Smooth muscle cell of the brain vasculature (primary cell): ENCODE measurements at regions not wholly inside any gene's neighbourhood (a gene's known extent, or its start where the extent isn't known, plus 50 kb on each side); places are given as distances from the start of the nearest gene placed in this dataset.

Experiments used
- DNase-seq: peaks from one replicate; pipeline ENCODE4 v3.0.0-alpha.2; 2012; ENCODE audit warnings: low read depth, low spot score

DNA sequence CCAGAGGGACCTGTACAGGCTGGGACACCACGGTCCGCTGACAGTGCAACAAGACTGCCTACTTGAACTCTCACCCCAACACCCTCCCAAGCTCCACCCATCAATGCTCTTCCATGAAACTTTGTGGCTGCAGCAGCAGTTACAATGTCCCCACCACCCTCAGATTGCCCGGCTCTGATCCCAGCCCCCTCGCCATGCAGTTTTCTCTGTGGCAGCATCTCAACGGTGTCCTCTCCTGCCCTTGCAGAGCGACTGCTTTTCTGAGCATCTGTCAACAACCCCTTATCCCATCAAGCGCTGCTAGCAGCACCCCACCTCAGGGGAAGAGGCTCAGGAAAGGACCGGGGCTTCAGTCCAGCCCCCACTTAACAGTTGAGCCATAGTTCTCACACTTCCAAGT is 137.1 kb upstream of the NDUFV2 start:
- DNase-seq, result no peak

GRCh38 chr18:8966821-8967220 is 135.7 kb upstream of the NDUFV2 start:
- no peak for DNase-seq

DNA sequence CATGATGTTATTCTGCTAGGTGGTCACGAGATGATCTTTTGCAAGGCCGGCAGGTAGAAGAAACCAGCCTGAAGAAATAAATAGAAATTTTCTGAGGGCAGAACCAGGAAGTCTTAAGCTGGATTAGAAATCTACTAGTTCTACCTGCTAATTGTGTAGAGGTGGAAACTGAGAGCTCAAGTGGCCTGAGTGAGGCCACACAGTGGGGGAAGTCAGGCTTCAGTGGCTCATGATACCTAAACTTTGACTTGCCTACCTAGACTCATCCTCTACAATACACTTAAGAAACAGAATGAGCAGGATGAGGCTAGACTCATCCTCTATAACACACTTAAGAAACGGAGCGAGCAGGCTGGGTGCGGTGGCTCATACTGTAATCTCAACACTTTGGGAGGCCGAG is 134.9 kb upstream of the NDUFV2 start:
- no peak for DNase-seq

DNA sequence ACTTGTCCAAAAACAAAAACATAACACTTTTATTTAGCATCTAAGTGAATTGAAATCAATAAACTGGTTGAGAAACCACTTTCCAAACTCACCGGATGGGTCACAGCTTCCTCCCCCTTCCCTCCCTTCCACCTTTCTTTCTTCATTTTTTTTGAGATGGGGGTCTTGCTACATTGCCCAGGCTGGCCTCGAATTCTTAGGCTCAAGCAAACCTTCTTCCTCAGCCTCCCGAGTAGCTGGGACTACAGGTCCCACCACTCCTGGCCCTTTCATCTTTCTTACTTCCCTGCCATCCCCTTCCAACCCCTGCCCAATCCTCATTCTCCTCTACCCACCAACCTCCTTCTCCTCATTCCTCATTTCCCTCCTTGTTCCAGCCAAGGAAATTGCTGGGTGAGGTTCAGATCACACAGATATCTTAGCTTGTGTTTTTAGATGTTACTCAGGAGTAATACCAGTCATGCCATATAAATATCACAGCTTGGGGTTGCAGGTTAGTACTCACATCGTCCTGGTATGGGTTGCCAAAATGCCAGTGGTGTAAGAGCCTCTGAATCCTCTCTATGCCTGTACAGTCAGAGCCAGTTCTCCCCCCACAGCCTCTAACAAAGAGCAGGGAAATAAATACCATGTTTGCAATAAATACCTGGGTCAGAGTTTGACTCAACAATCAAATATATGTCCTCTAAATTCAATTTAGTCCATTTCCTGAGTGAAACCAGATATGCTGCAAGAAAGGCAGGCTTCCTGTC is 132.7 kb upstream of the NDUFV2 start:
- DNase-seq, result no peak

GRCh38 chr18:8970843-8971242 is 131.7 kb upstream of the NDUFV2 start:
- no peak for DNase-seq

- no peak for DNase-seq
Observed at GRCh38 chr18:8972116-8972515, 130.4 kb upstream of the NDUFV2 start.

DNA sequence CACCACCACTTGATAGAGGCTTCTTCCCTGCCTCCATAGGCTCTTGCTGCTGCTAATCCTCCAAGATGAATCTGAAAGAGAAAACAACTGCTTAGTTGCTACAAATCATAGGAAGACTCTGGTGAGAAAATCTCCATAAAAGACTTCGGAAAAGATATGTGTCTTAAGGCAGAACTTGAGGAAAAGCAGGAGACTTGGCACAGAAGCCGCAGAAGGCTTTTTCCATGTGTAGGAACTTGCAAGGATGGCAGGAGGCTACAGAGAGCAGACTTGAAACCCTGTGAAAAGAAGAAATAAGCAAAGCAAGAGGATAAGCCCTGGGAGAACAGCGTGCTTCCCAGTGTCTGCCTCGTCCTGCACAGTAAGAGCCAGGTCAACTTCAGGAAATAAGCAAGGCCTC is 128.2 kb upstream of the NDUFV2 start:
- no peak for DNase-seq

GRCh38 chr18:8974696-8975095 is 127.8 kb upstream of the NDUFV2 start:
- DNase-seq, result no peak

GRCh38 chr18:8975624-8976023 is 126.9 kb upstream of the NDUFV2 start:
- no peak for DNase-seq

DNA sequence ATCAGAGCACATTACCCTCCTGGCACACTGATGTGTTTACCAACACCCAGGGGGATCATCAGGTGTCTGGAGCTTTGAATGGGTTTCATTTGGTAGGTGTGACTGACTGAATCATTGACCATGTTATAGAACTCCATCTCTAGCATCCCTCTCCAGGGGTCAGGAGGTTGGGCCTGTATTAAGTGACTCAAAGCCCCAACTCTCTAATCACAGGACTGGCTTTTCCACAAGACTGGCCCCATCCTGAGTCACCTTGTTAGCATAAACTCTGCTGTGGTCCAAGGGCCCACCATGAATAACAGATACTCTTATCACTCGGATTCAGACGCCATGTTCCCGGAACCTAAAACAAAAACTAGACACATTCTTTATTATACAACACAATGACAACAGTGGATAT is 125.9 kb upstream of the NDUFV2 start:
- no peak for DNase-seq

DNA sequence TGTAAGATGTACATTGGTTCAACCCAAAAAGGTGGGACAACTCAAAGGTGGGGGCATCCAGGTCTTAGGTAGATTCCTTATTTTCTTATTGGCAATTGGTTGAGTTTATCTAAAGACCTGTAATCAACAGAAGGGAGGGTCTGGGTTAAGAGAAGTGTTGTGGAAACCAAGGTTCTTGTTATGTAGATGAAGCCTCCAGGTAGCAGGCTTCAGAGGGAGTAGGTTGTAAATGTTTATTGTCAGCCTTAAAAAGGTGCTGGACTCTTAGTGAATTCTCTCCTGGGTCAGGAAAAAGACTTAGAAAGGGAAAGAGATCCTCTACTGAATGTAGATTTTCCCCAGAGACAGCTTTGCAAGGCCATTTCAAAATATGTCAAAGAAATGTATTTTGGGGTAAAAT is 125.3 kb upstream of the NDUFV2 start:
- DNase-seq, result no peak

GRCh38 chr18:8977701-8978100 is 124.8 kb upstream of the NDUFV2 start:
- no peak for DNase-seq

GRCh38 chr18:8978394-8978793 is 124.1 kb upstream of the NDUFV2 start:
- no peak for DNase-seq

DNA sequence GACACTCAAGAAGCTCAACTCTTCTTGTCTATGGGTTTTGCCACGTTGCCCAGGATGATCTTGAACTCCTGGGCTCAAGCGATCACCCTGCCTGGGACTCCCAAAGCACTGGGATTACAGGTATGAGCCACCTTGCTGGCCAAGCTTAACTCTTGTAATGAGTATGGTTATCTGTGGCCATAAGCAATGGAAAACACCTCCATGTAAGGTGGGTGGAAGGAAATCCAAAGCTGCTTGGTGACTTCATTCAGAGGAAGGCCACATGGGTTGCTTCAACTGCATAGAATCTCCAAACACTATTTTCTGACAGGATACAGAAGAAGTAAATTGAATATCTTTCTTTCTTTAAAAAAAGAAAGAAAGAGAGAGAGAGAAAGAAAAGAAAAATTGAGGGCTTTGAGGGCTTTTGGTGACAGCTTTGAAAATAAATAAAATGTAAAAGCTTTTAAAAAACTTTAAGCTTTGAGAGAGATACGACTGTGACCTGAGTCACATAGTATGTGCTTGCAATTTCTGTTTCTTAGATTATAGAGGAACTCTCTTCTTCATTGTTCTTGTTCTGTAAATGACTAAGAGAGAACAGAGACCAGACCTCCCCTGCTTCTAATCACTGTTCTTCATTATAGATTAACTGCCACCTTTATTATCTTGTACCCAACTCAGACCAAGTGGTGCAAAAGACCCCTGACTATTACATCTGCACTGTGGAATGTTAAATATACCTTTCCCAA is 123.1 kb upstream of the NDUFV2 start:
- DNase-seq, result no peak

DNA sequence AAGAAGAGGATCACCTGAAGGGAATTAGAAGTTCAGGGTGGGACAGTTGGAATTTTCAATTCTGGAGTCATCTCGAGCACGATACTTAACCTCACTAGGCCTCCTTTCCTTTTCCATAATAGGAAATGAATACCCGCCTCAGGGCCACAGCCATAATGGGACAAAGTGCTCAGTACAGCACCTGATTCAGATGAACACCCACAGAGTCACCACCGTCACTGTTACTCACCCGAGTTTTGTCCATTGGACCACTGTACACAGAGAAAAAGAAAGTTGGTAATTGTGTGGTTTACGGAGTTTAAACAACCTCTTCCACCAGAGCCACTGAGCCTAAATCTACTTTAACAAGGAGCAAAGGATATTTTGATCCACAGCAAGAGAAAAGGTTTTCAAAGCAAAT is 122.0 kb upstream of the NDUFV2 start:
- no peak for DNase-seq

GRCh38 chr18:8980918-8981317 is 121.6 kb upstream of the NDUFV2 start:
- DNase-seq, result peak; percentile 71

DNA sequence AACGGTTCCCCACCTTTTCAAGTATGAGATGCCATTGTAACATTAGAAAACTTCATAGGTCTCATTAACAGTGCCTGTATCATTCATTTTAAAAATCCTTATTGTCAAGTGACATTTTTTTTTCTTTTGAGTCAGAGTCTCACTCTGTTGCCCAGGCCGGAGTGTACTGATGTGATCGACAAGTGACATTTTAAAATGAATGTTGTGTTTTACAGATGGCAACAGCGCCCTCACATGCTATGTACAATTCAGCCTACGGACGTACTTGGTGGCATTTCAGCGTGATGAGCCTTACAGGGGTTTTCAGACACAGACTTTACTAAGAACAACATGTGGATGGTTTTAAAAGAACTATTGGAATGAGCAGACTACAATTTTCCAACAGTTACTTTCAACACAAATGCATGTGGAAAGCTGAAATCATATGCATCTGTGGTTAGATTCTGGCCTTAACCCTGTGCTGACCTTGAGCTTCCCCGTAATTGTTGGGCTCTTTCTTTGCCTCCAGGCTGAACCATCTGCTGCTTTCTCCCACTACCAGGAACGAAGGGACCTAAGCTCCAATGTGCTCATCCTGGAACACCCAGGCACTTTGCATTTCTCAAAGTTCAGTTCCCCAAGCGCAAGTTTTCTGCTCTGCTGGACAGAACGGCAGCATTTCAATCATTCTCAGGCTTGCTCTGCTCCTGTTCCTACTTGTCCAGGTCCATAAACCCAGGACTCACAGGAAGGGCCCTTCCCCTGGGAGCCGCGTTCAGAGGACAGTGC is 119.9 kb upstream of the NDUFV2 start:
- peak; percentile 24 for DNase-seq

DNA sequence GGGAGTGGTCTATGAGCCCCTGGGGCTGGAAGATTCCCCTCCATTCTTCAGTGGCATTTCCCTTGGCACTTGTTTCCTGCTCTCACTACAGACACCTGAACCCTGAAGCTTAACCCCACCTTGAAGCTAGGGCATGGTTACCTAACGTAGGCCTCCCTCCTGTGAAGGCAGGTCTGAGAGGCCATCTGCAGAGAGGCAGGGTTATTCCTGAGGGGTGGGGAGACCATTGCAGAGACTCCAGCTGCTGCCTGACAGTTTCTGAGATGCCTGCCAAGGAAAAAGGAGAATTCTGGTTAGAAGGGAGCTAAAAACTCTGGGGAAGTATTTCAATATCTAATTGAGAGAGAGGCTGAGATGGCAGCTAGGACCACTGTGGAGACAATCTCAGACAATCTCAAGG is 119.3 kb upstream of the NDUFV2 start:
- no peak for DNase-seq

GRCh38 chr18:8984131-8984721 is 118.3 kb upstream of the NDUFV2 start:
- DNase-seq, result no peak

- no peak for DNase-seq
Observed at GRCh38 chr18:8987241-8987640, 115.3 kb upstream of the NDUFV2 start.

DNA sequence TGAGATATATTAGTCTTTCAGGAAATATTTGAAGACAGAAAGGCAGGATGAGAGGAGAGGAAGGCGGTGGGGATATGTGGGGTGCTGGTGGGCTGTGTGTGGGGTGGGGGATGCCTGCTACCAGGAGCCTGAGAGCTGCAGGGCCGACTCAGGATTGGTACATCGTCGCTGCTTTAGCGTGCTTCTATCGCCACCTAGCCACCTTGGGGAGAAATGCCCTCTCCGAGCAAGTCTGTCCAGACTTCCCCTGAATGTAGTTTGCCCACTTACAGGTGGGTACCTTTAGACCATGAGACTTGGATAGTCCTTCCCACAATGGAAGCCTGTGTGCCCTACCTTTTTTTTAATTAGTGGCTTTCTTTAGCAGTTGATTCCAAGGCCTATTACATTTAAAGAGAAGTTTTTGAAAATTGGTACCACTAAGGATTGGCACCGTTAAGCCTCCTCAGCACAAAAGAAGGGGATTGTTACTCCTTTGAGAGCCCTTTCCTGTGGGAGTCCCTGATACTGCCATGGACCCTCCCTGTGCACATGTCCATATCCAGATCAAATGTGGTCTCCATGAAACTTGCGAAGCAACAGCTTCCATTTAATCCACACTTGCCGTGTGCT is 114.1 kb upstream of the NDUFV2 start:
- DNase-seq, result no peak

GRCh38 chr18:8989017-8989416 is 113.5 kb upstream of the NDUFV2 start:
- DNase-seq, result no peak
